HG03521 (cell line): ENCODE measurements at regions not wholly inside any gene's neighbourhood (a gene's known extent, or its start where the extent isn't known, plus 50 kb on each side); places are given as distances from the start of the nearest gene placed in this dataset.
"Not testable (repeated sequence)": the region's sequence is repeated elsewhere in the genome, so short reads cannot be mapped to it uniquely, and the experiment has no call there.

Experiments used
- ATAC-seq: cut with Tn5 transposase; IDR thresholded peaks from one replicate; pipeline ENCODE4 v1.9.1; 2021; ENCODE audit warnings: mild to moderate bottlenecking, moderate library complexity; ENCODE audit not compliant: unreplicated experiment

DNA sequence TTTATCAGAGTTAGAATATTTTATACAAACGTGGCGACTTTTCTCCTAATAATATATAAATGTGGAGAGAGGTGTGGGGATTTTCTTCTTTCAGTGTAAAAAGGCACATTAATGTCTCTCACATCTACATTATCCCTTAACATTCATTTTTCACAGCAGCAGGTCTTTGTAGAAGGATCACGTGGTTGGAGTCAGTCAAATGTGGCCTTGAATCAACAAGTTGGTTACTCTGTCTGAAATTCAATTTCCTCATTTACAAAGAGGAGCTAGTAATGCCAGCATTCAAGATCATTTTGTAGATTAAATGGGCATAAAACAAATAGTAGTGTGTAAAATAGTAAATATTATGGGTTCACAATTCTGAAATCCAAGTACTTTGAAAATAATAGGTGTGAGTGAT lies 183.1 kb upstream of the SEMA3E start:
- ATAC-seq = no peak

DNA sequence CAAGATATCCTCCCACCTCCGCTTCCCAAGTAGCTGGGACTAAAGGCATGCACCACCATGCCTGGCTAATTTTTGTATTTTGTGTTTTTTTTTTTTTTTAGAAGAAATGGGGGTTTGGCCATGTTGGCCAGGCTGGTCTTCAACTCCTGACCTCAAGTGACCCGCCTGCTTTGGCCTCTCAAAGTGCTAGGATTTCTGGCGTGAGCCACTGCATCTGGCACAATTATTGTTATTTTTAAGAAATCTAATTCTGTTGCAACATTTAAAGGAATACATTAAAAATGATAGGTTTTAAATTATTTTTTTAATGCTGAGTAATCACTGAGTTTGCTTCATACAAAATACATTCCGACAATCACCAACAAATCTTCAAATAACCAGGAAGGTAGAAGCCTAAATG lies 178.1 kb upstream of the SEMA3E start:
- ATAC-seq = no peak

DNA sequence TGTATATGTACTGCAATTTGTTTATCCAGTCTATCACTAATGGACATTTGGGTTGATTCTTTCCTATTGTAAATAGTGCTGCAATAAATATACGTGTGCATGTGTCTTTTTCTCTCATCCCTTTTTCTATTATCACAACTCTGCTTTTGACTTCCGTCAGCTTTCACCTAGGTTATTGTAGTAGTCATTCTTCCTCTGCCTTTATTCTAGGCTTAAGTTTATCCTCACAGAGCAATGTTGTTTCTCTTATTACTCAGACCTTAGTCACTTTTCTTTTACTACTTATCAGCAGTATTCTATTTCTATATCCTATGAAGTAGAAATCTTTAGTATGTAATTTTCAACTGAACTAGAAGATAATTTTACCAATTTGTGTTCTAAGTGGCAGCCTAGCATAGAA lies 175.3 kb upstream of the SEMA3E start:
- no peak for ATAC-seq

DNA sequence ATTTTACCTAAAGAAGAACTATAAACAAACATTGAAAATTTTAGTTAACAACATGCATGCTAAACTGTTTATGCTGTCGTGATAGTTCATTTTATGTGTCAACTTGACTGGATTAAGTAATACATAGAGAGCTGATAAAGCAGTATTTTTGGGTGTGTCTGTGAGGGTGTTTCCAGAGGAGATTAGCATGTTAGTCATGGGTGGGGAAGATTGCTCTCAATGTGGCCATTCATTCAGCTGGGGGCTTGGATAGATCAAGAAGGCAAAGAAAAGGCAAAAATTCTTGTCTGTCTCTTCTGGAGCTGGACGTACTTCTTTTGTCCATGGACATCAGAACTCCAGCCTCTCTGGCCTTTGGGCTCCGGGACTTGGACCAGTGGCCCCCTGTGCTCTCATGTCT lies 172.9 kb upstream of the SEMA3E start:
- no peak for ATAC-seq

DNA sequence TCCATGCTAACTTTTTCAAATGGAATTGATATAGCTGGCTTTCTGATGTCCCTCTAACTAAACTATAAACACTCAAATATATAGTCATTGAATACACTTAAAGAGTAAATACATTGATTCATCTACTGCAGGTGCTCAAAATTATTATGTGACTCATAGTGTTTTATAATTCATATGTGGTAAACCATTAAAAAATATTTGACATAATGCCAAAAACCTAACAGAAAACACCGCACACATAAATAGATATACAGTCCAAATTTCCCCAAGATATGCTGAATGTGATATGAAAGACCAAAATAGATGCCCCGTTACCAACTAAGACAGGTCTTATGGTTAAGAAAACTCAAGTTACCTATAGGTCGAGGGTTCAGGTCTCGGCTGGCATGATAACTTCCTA lies 171.7 kb upstream of the SEMA3E start:
- ATAC-seq = no peak

DNA sequence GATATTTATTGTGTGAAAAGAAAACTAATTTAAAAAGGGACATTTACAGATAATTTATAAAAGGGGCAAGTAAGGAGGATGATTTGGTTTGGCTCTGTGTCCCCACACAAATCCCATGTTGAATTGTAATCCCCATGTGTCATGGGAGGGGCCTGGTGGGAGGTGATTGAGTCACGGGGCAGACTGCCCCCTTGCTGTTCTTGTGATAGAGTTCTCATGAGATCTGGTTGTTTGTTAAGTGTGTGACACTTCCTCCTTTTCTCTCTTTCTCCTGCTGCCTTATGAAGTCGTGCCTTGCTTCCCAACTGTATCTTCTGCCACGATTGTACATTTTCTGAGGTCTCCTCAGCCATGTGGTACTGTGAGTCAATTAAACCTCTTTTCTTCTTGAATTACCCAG lies 171.0 kb upstream of the SEMA3E start:
- ATAC-seq = no peak

DNA sequence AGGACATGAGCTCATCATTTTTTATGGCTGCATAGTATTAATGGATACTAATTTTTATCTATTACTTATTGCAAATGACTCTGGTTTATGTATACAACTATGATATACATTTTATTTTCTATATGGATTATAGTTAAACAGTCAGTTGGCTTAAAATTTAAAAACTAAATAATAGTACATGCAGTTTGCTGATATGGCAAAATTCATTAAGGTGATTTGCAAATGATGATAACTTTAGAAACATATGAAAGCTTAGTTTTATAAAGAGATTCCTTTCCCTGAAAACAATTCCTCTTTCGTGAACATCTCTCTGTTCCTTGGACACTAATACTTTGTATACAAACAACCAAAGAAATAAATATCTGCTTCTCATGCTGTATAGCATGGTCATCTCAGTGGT lies 165.5 kb upstream of the SEMA3E start:
- no peak for ATAC-seq

DNA sequence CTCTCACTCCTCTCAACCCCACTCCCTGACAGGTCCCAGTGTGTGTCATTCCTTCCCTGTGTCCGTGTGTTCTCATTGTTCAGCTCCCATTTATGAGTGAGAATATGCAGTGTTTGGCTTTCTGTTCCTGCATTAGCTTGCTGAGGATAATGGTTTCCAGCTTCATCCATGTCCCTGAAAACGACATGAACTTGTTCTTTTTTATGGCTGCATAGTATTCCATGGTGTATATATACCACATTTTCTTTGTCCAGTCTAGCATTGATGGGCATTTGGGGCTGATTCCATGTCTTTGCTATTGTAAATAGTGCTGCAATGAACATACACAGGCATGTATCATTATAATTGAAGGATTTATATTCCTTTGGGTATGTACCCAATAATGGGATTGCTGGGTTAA lies 163.6 kb upstream of the SEMA3E start:
- not testable (repeated sequence) for ATAC-seq

DNA sequence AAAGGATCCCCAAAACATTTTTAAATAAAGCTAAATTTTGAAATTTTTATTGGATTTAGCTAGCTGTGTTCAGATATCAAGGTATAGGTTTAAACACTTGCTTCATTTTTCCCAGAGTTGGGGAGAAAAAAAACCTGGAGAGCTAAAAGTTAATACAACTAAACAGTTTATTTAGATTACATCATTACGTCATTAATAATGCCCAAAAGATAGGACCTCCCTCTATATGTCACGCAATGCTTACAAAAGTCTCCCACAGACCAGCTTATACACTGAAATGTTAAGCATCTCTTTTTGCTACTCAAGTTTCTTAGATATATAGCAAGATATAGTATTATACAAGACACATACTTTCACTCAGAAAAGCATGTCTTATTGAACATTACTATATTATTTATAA lies 160.0 kb upstream of the SEMA3E start:
- ATAC-seq = no peak

DNA sequence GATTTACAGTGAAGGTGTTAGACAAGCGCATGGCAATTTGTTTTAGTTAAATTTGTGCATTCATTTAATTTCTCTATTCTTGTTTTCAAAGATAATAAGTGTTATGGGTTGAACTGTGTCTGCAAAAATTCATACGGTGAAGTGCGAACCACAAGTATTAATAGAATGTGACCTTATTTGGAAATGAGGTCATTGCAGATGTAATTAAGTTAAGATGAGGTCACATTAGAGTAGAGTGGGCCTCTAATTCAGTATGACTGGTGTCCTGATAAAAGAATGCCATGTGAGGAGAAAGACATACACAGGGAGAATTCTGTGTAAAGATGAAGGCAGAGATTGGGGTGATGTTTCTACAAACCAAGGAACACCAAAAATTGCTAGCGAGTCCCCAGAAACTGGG lies 158.8 kb upstream of the SEMA3E start:
- ATAC-seq = no peak

DNA sequence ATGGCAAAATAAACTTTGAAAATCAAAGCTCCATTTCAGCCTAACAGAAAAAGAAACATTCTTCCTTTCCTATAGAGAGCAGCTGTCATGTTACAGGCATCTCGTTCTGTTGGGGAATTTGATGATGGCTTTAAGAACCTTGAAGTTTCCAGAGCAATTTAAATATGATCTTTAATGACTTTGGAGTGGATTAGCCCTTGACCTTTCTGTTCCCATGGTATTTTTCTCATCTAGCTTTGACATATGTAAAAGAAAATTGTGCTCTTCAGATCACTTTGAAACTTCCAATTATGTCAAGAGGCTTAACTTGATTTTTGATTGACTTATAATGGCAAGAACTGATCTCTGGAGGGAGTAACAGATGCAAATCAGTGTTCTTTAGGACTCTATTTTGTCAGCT lies 157.6 kb upstream of the SEMA3E start:
- no peak for ATAC-seq

DNA sequence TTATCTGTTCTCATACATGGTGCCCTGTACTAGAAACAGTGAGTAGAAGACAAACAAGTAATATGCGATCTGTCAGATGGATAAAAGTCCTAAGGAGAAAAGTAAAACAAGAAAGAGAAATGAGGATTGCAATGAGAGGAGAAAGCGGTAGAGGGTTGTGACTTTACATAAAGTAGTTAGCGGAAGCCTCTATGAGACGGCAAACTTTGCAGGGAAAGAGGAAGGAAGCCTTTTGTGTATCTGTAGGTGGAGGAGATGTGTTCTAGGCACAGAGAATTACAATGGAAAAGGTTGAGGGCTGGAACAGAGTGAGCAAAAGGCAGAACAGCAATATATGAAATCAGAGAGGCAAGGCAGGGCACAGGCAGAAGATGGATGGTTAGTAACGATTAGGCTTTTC lies 150.4 kb upstream of the SEMA3E start:
- ATAC-seq = no peak

DNA sequence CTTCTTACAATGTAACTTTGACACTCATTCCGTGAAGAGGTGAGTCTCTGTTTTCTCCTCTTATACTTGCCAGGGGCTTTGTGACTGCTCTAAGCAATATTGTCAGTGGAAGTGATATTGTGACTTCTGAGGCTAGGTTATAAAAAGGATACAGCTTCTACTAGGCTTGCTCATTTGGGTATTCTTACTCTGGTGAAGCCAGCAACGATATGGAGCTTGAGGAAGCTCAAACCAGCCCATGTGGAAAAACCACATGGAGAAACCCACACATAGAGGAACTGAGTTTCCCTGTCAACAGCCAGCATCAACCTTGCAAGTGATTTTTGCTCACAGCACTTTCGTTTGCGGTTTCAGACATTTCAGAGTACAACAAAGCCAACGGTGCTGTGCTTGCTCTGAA lies 149.6 kb upstream of the SEMA3E start:
- peak; percentile 34 for ATAC-seq

DNA sequence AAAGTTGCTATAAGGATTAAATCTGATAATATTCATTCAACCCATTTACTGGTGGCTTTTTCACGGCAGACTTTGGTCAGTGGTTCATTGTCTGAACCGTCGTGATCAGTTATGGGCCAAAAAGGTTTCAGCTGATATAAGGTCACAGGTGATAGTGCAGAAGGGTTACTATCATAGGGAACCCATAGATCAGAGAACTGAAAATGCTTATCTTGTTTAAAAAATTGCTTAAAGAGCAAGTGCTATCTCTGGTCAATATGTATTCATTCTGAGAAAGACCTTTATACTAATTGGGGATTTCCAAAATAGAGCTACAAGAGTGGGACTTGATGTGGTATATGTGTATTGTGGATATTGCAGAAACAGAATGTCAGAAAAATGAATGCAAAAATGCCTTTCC lies 147.8 kb upstream of the SEMA3E start:
- peak; percentile 40 for ATAC-seq

DNA sequence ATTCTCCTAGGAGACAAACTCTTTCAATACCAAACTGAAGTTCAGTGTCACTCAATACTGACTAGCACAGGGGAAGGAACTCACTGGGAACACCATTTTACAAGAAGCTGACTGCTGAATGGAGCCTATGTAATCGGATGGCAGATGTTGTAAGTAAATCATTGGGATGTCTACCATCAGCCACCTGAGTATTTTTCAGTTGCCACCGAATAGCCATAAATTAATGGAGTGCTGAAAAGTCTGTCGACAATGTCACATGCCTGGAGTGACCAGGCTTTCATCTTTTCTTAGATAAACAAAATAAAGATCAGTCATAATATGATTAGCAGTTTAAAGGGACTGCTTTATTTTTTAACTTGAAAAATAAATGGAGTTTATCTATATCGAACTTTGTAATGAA lies 145.9 kb upstream of the SEMA3E start:
- no peak for ATAC-seq

DNA sequence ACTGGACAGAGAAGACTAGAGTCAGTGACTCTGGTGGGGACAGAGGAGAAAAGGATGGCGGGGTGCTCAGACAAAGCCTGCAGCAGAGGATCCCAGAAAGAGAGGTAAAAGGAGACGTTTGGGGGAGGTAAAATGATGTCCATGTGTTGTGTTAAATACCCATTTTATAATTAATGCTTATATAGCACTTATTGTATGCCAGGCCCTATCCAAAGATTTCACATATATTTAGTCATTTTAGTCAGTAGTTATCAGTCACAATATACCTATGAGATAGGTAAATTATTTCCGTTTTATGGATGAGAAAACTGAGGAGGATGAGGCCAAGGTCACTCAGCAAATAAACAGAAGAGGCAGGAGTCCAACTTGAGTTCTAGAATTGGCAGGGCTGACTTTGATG lies 144.6 kb upstream of the SEMA3E start:
- ATAC-seq = no peak

DNA sequence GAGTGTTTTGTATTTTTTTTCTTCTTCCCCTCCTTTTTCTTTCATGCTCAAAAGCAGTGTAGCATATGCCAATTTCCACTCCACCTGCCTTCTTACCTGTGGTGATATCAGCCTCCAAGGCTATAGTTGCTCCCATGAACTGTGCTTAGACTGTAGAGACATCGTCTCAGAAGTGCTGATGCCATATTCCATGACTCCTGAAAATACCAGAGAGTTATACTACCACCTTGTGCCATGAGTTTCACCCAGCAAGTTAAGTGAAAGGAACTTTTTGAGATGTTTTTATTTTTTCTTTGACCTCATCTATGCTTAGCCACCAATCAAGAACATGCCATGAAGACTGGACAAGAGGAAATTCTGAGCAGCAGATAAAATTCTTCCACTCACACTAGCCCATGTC lies 142.8 kb upstream of the SEMA3E start:
- no peak for ATAC-seq

DNA sequence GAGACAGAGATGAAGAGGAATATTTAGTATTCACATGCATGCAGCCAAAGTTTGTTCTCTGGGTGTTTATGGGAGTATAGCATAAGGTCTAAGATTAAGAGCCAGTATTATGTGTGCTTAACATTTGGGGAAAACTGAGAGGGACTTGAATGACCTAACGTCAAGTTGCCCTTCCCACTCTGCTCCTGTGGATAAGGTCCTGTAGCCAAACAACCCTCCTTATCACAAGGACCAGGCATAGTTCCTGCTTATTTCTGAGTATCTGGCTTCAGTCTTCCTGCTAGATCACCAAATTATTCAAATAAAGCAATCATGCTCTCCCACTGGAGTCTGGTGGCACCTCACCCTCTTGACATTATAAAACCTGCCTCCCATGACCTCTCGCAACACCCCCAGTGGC lies 137.9 kb upstream of the SEMA3E start:
- no peak for ATAC-seq

DNA sequence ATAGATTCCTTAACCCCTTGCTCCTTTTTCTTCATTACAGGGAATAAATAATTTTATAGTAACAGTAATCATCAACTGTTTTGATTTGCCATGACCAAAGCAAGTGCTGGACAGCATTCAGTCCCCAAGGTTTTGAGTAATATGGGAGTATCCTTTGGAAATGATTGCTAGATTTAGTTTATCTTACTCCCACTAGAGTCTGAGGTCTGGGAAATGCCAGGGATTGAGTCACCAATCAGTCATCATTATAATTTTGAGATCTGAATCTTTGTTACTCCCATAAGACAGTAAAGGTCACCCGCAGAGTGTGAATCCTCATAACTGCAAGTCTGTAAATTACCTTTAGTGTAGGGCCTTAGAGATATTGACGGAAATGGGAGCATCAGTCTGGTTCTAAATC lies 133.7 kb upstream of the SEMA3E start:
- no peak for ATAC-seq

DNA sequence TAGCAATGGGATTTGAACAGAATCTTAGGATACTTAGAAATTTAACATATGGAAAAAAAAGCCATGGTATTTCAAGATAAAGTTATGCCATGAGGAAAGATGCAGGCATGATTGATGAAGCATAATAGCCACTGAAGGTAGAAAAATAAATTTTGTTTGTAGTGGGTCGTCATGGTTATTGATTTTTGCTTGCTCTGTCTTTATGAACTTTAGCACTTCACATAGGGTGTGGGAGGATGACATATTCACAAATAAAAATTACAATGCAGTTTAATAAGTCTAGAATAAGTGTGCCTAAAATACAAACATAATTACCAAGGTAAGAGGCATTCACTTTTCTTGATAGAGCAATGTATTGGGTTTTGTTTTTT lies 129.1 kb upstream of the SEMA3E start:
- ATAC-seq = no peak

DNA sequence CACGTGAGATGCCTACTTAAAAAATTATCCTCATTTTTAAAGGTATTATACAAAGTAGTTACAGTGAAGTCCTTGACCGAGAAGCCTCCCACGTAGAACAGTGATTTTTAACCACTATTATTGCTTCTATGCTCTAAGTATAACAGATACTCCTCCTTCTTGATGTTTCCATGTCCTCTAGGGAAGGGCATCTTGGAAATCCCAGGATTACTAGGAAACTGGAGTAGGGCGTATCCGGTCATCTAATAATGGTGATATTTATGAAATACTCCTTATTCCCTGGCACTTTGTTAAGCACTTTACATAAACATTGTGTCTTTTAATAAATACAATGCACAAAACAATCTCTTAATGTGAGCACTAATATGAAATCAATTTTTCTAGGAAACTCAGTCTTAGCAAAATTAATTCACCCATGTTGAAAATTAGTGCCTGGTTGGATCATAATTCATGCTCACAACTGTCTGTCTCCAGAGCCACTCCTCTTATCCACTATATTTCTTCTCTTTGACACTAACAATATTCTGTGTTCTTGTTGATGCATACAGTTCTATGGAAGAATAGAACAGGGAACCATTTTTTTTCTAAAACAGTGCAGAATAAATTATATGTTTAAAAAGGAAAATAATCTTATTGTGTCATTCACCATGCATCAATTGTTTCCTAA lies 128.6 kb upstream of the SEMA3E start:
- ATAC-seq = no peak

DNA sequence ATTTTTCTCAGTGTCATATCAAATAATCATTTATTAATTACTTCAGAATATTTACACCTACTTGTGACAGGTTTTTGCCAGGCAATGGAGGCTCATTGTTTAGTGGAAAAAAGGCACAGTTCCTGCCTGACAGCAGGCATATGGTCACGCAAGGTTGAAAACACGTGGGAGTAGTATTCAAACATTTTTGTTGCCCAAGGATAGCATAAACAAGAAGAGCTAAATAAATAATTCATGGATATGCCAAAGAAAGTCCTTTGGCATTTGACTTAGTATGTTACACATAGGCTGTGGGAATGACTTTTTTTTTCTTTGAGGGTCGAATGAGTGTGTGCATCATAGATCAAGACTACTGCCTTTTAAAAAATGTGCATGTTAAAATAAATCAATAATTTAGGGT lies 120.5 kb upstream of the SEMA3E start:
- no peak for ATAC-seq

DNA sequence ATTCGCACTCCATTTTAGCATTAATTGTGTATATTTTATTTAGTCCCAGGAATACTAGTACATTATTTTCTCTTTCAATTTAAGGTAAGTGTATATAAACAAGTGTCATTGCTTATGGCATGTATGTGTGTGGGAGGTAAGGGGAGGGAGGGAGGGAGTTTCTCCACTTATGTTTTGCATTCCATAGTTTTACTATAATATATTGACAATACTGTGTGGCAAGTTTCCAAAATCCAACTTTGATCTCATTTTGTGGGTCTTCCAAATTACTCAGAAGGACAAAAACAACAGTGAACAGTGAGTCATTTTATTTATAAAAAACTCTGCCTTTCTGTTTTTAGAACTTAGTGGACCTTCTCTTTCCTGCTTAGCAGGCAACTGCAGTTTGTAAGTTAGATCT lies 102.3 kb upstream of the SEMA3E start:
- no peak for ATAC-seq

DNA sequence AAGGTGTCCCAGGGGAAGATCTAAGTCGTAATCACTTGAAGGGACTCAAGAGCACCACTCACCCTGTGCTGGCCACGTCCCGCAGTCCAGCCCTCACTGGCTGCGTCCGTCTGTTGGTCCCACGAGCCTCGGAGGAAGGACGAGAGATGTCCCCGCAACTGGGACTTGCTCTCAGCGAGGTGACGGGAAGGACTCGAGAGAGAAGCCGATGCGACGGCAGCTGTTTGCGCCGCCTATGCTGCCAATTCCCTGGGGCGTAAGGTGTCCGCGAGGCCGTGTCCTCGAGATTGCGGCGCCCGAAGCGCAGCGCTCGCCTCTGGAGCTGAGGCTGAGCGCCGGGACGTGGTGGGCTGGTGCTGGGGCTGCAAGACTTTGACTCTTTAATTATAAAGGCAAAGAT lies 100.6 kb upstream of the SEMA3E start:
- no peak for ATAC-seq
